Neuronal stem cell (in vitro differentiated cells): ENCODE measurements at regions not wholly inside any gene's neighbourhood (a gene's known extent, or its start where the extent isn't known, plus 50 kb on each side); places are given as distances from the start of the nearest gene placed in this dataset.

Source experiments
- DNase-seq: peaks from one replicate; pipeline ENCODE4 v3.0.0-alpha.2; 2013; ENCODE audit warnings: low spot score
- H2AFZ ChIP-seq: one replicate; pipeline ENCODE4 v1.6.1; 2013; ENCODE audit warnings: mild to moderate bottlenecking, low read length, inconsistent platforms
- H2AK5ac ChIP-seq: 2 replicates; pipeline ENCODE4 v1.6.1; 2013; ENCODE audit warnings: low read depth, mild to moderate bottlenecking, inconsistent platforms, low read length, moderate library complexity, mixed read lengths
- H2BK120ac ChIP-seq: 2 replicates; pipeline ENCODE4 v1.6.1; 2013; ENCODE audit warnings: low read depth, mild to moderate bottlenecking, inconsistent platforms, low read length, moderate library complexity, mixed read lengths
- H2BK12ac ChIP-seq: one replicate; pipeline ENCODE4 v1.6.1; 2013; ENCODE audit warnings: low read length, inconsistent platforms
- H2BK15ac ChIP-seq: 2 replicates; pipeline ENCODE4 v1.6.1; 2013; ENCODE audit warnings: mild to moderate bottlenecking, low read length, inconsistent platforms, mixed read lengths
- H2BK5ac ChIP-seq: one replicate; pipeline ENCODE4 v1.6.1; 2013; ENCODE audit warnings: inconsistent platforms, mild to moderate bottlenecking, low read length, moderate library complexity
- H3K14ac ChIP-seq: one replicate; pipeline ENCODE4 v1.6.1; 2013; ENCODE audit warnings: low read length, inconsistent platforms
- H3K18ac ChIP-seq: 2 replicates; pipeline ENCODE4 v1.6.1; 2013; ENCODE audit warnings: low read length, inconsistent platforms
- H3K23ac ChIP-seq: 2 replicates; pipeline ENCODE4 v1.6.1; 2013; ENCODE audit warnings: low read depth, mild to moderate bottlenecking, mixed read lengths, low read length, inconsistent platforms; ENCODE audit not compliant: poor library complexity
- H3K27ac ChIP-seq: replicated peaks from 3 replicates; pipeline ENCODE4 v1.5.1; 2013; ENCODE audit warnings: low read length, inconsistent platforms
- H3K27me3 ChIP-seq, 3 experiments: 2 replicates each; pipeline ENCODE4 v1.6.1; 2013; ENCODE audit warnings: low read length in 3 of 3, mild to moderate bottlenecking in 2 of 3, inconsistent platforms in 1 of 3, low read depth in 1 of 3, mixed read lengths in 1 of 3, moderate library complexity in 1 of 3; ENCODE audit not compliant: control insufficient read depth in 3 of 3, insufficient read depth in 3 of 3
- H3K36me3 ChIP-seq, 2 donors: replicated peaks in 1 of 2; 2 replicates each; pipeline ENCODE4 v1.6.1; 2013; ENCODE audit warnings: low read length in 2 of 2; ENCODE audit not compliant: control insufficient read depth in 2 of 2, insufficient read depth in 2 of 2
- H3K4ac ChIP-seq: 2 replicates; pipeline ENCODE4 v1.6.1; 2013; ENCODE audit warnings: inconsistent platforms, mild to moderate bottlenecking, low read length, moderate library complexity
- H3K4me1 ChIP-seq, 2 donors: 1 replicate in 1 of 2; 2 replicates in 1 of 2; pipeline ENCODE4 v1.6.1; 2013; ENCODE audit warnings: low read length in 2 of 2, low read depth in 1 of 2; ENCODE audit not compliant: control insufficient read depth in 2 of 2, insufficient read depth in 1 of 2
- H3K4me2 ChIP-seq: one replicate; pipeline ENCODE4 v1.6.1; 2013; ENCODE audit warnings: mild to moderate bottlenecking, low read length, inconsistent platforms; ENCODE audit not compliant: insufficient read depth, poor library complexity, severe bottlenecking
- H3K4me3 ChIP-seq, 2 donors: 2 replicates each; pipeline ENCODE4 v1.5.1; 2013; ENCODE audit warnings: low read length in 2 of 2, mild to moderate bottlenecking in 2 of 2, inconsistent platforms in 1 of 2, moderate library complexity in 1 of 2
- H3K79me1 ChIP-seq: one replicate; pipeline ENCODE4 v1.6.1; 2013; ENCODE audit warnings: low read depth, mild to moderate bottlenecking, inconsistent platforms, low read length, moderate library complexity
- H3K9ac ChIP-seq: one replicate; pipeline ENCODE4 v1.6.1; 2013; ENCODE audit warnings: mild to moderate bottlenecking, low read depth, low read length, inconsistent platforms; ENCODE audit not compliant: poor library complexity
- H3K9me3 ChIP-seq, 2 donors: replicated peaks in 1 of 2; 2 replicates each; pipeline versions ENCODE3 to v1.6.1; 2013; ENCODE audit warnings: low read length in 2 of 2, mild to moderate bottlenecking in 2 of 2, inconsistent platforms in 1 of 2, low read depth in 1 of 2, mixed read lengths in 1 of 2, moderate library complexity in 1 of 2; ENCODE audit not compliant: control insufficient read depth in 2 of 2, insufficient read depth in 1 of 2
- H4K8ac ChIP-seq: one replicate; pipeline ENCODE4 v1.6.1; 2013; ENCODE audit warnings: low read depth, mild to moderate bottlenecking, inconsistent platforms, low read length, moderate library complexity
- H4K91ac ChIP-seq: one replicate; pipeline ENCODE4 v1.6.1; 2013; ENCODE audit warnings: low read length, low read depth, mild to moderate bottlenecking, inconsistent platforms; ENCODE audit not compliant: poor library complexity
- WGBS, 2 donors: extraction: QIAGEN DNeasy Blood & Tissue Kit; methylation state at CpG; one replicate each; pipeline ENCODE4 v1.1.7; 2013; ENCODE audit warnings: missing lambda C conversion rate in 2 of 2, mixed read lengths in 1 of 2; ENCODE audit not compliant: insufficient read length in 2 of 2, insufficient replicate concordance in 1 of 2; ENCODE audit errors: extremely low coverage in 2 of 2; 5-methylcytosine and 5-hydroxymethylcytosine counted together

- H3K79me1 ChIP-seq: no peaks in the 10 kb centered on the region
- H3K4me1 ChIP-seq: no peaks in the 10 kb centered on the region
- H3K4me3 ChIP-seq: no peak overlapping the region
- no peak overlapping the region for H2BK5ac ChIP-seq
- H2AFZ ChIP-seq: no peak overlapping the region
- no peak overlapping the region for H2AK5ac ChIP-seq
- H3K14ac ChIP-seq: no peak overlapping the region
- H4K8ac ChIP-seq: no peak overlapping the region
- no peak overlapping the region for H3K27ac ChIP-seq
- no peak overlapping the region for H3K23ac ChIP-seq
- no peak overlapping the region for H3K4me2 ChIP-seq
- WGBS, 2 donors: no CpG with 5 or more reads among the region's 9 CpGs
- no peaks in the 10 kb centered on the region for H3K27me3 ChIP-seq
- DNase-seq: no peak
- no peak overlapping the region for H2BK15ac ChIP-seq
- no peak overlapping the region for H2BK12ac ChIP-seq
- no peak overlapping the region for H4K91ac ChIP-seq
- H3K9ac ChIP-seq: no peak overlapping the region
- H3K9me3 ChIP-seq: no peaks in the 10 kb centered on the region
- no peak overlapping the region for H2BK120ac ChIP-seq
- H3K4ac ChIP-seq: no peak overlapping the region
- H3K36me3 ChIP-seq: no peaks in the 10 kb centered on the region
- no peak overlapping the region for H3K18ac ChIP-seq
Observed at GRCh38 chr1:87206044-87206831, 122.4 kb upstream of the LMO4 start.

- H3K4me2 ChIP-seq: no peak overlapping the region
- H3K18ac ChIP-seq: no peak overlapping the region
- no peak overlapping the region for H4K8ac ChIP-seq
- H3K4ac ChIP-seq: no peak overlapping the region
- no peaks in the 10 kb centered on the region for H3K9me3 ChIP-seq
- H3K27ac ChIP-seq: no peak overlapping the region
- H3K27me3 ChIP-seq: no peaks in the 10 kb centered on the region
- no peak overlapping the region for H3K4me3 ChIP-seq
- H2AK5ac ChIP-seq: no peak overlapping the region
- no peak for DNase-seq
- no peak overlapping the region for H2BK15ac ChIP-seq
- H3K4me1 ChIP-seq: no peaks in the 10 kb centered on the region
- H3K14ac ChIP-seq: no peak overlapping the region
- H4K91ac ChIP-seq: no peak overlapping the region
- H3K23ac ChIP-seq: no peak overlapping the region
- no peak overlapping the region for H3K9ac ChIP-seq
- H2BK5ac ChIP-seq: no peak overlapping the region
- WGBS, 2 donors: no CpG with 5 or more reads among the region's 2 CpGs
- no peaks in the 10 kb centered on the region for H3K79me1 ChIP-seq
- no peaks in the 10 kb centered on the region for H3K36me3 ChIP-seq
- no peak overlapping the region for H2BK120ac ChIP-seq
- H2BK12ac ChIP-seq: no peak overlapping the region
- no peak overlapping the region for H2AFZ ChIP-seq
Observed at GRCh38 chr1:87208080-87208479, 120.6 kb upstream of the LMO4 start.

- H3K9ac ChIP-seq: no peak overlapping the region
- DNase-seq: no peak
Observed at GRCh38 chr1:87208931-87209330, 119.7 kb upstream of the LMO4 start.

GRCh38 chr1:87210151-87210550 lies 118.5 kb upstream of the LMO4 start:
- Histone ChIP-seq H3K36me3 (no peaks in the 10 kb centered on the region), H2AK5ac (no peak overlapping the region), H4K91ac (no peak overlapping the region), H3K23ac (no peak overlapping the region), H3K27ac (no peak overlapping the region), H3K79me1 (no peaks in the 10 kb centered on the region), H3K4me1 (no peaks in the 10 kb centered on the region), H3K4me2 (no peak overlapping the region), H2BK12ac (no peak overlapping the region), H3K4me3 (no peak overlapping the region), H3K14ac (no peak overlapping the region), H3K27me3 (no peaks in the 10 kb centered on the region), H3K4ac (no peak overlapping the region), H3K9ac (no peak overlapping the region), H2BK15ac (no peak overlapping the region), H4K8ac (no peak overlapping the region), H2AFZ (no peak overlapping the region), H3K18ac (no peak overlapping the region), H3K9me3 (no peaks in the 10 kb centered on the region), H2BK120ac (no peak overlapping the region), H2BK5ac (no peak overlapping the region)
- WGBS, 2 donors: no CpG with 5 or more reads among the region's 3 CpGs
- DNase-seq: no peak

More at GRCh38 chr1:87208931-87209330, 119.7 kb upstream of the LMO4 start:
- Histone ChIP-seq H2BK15ac (no peak overlapping the region), H3K23ac (no peak overlapping the region), H4K91ac (no peak overlapping the region), H3K4me1 (no peaks in the 10 kb centered on the region), H2AK5ac (no peak overlapping the region), H2BK12ac (no peak overlapping the region), H3K4me3 (no peak overlapping the region), H3K14ac (no peak overlapping the region), H3K18ac (no peak overlapping the region), H3K4ac (no peak overlapping the region), H3K9me3 (no peaks in the 10 kb centered on the region), H3K4me2 (no peak overlapping the region), H3K36me3 (no peaks in the 10 kb centered on the region), H2BK120ac (no peak overlapping the region), H2BK5ac (no peak overlapping the region), H3K79me1 (no peaks in the 10 kb centered on the region), H4K8ac (no peak overlapping the region), H3K27me3 (no peaks in the 10 kb centered on the region), H3K27ac (no peak overlapping the region), H2AFZ (no peak overlapping the region)
- WGBS, 2 donors: no CpG with 5 or more reads among the region's 4 CpGs
